Caco-2 (cell line): ENCODE measurements at regions not wholly inside any gene's neighbourhood (a gene's known extent, or its start where the extent isn't known, plus 50 kb on each side); places are given as distances from the start of the nearest gene placed in this dataset.

Experiments used
- BruUV-seq: library from RNA; stranded (reverse); fragments of 400-500 nt; replicated peaks from 2 replicates; lab custom pipeline; 2021; lab: Mats Ljungman, UMichigan
- CTCF ChIA-PET: fragments of 300-600 bp; sonication (Branson Sonifier 250); formaldehyde crosslinking; loops from one replicate; lab custom pipeline; 2022; ENCODE audit warnings: antibody characterized with exemption; lab: Charles Lee
- POLR2A ChIA-PET: fragments of 300-600 bp; sonication (Branson Sonifier 250); formaldehyde crosslinking; loops from one replicate; lab custom pipeline; 2022; ENCODE audit warnings: antibody characterized with exemption; lab: Charles Lee
- DNase-seq, 2 experiments: peaks; one replicate each; pipeline versions ENCODE4 v3.0.0 to v3.0.0-alpha.2; 2020 to 2022
- H3K27me3 ChIP-seq: replicated peaks from 2 replicates; pipeline ENCODE4 v1.6.0; 2011; ENCODE audit warnings: low read length; ENCODE audit not compliant: control insufficient read depth, insufficient read depth
- H3K36me3 ChIP-seq: 2 replicates; pipeline ENCODE4 v1.5.1; 2011; ENCODE audit warnings: low read length; ENCODE audit not compliant: control insufficient read depth, insufficient read depth
- H3K4me1 ChIP-seq: fragments of 250-450 bp; sonication (Bioruptor Pico); 2 replicates; pipeline ENCODE4 v1.5.1; 2020; ENCODE audit warnings: mild to moderate bottlenecking
- H3K4me3 ChIP-seq: 2 replicates; pipeline ENCODE4 v1.5.1; 2011; ENCODE audit warnings: low read depth, mild to moderate bottlenecking, control low read depth, low read length
- H3K9me3 ChIP-seq: fragments of 250-450 bp; sonication (Bioruptor Pico); 2 replicates; pipeline ENCODE4 v1.5.1; 2020; ENCODE audit warnings: mild to moderate bottlenecking, moderate library complexity
- H3K27ac Mint-ChIP-seq: one replicate; pipeline ENCODE4 v1.8.0; 2022; ENCODE audit warnings: mixed read lengths; ENCODE audit not compliant: unreplicated experiment
- H3K27me3 Mint-ChIP-seq: one replicate; pipeline ENCODE4 v1.8.0; 2022; ENCODE audit warnings: mixed read lengths; ENCODE audit not compliant: insufficient read depth, unreplicated experiment
- H3K36me3 Mint-ChIP-seq: one replicate; pipeline ENCODE4 v1.8.0; 2022; ENCODE audit warnings: mild to moderate bottlenecking, mixed read lengths; ENCODE audit not compliant: insufficient read depth, unreplicated experiment
- H3K4me1 Mint-ChIP-seq: one replicate; pipeline ENCODE4 v1.8.0; 2022; ENCODE audit warnings: low read depth, mixed read lengths; ENCODE audit not compliant: unreplicated experiment
- H3K4me3 Mint-ChIP-seq: one replicate; pipeline ENCODE4 v1.8.0; 2022; ENCODE audit warnings: mild to moderate bottlenecking, moderate library complexity, mixed read lengths; ENCODE audit not compliant: unreplicated experiment
- H3K9me3 Mint-ChIP-seq: one replicate; pipeline ENCODE4 v1.8.0; 2022; ENCODE audit warnings: mixed read lengths; ENCODE audit not compliant: unreplicated experiment
- CTCF ChIP-seq, 2 experiments: fragments of 200-600 bp in 1 of 2; IDR thresholded peaks; 1 replicate in 1 of 2; 2 replicates in 1 of 2; pipeline versions ENCODE4 v1.5.1 to v1.8.0; 2011 to 2022; ENCODE audit warnings: antibody characterized with exemption in 1 of 2, control low read depth in 1 of 2, inconsistent platforms in 1 of 2, low read depth in 1 of 2, low read length in 1 of 2, mild to moderate bottlenecking in 1 of 2, moderate library complexity in 1 of 2; ENCODE audit not compliant: insufficient read depth in 1 of 2, severe bottlenecking in 1 of 2, unreplicated experiment in 1 of 2
- intact Hi-C: fragments of 100-400 bp; cut with micrococcal nuclease; formaldehyde crosslinking; loops from one replicate; pipeline ENCODE4 v1.10.0; 2022; ENCODE audit not compliant: unreplicated experiment

DNA sequence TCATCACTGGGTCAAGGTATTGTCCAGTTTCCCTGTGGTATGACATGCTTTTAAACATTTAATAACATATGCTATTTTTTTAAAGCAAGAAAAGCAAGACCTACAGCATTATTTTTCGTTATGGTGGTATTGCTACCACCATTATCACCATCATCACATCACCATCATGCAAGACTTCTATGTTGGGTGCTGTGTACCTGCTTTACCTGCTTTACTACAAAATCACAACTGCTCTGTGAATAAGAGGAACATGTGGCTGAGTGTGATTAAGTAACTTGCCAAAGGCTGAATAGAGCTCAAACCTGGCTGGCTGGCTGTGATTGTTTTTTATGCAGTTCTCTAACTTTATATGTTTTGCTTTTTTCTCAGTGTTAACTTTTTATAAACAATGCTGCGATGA is 140.8 kb upstream of the CLINT1 start:
- POLR2A ChIA-PET = no interaction called here
- Mint-ChIP-seq H3K27ac (no peak overlapping the region), H3K4me3 (no peak overlapping the region), H3K27me3 (no peaks in the 10 kb centered on the region), H3K36me3 (no peaks in the 10 kb centered on the region), H3K9me3 (no peaks in the 10 kb centered on the region), H3K4me1 (no peaks in the 10 kb centered on the region)
- CTCF ChIA-PET = no interaction called here
- TF ChIP-seq CTCF (IDR thresholded peaks at IDR 0.05; ENCODE audit: insufficient read depth in 1 of 2, low read depth in 1 of 2, low read length in 1 of 2, severe bottlenecking in 1 of 2, unreplicated experiment in 1 of 2) = no peak
- no peak for DNase-seq
- BruUV-seq = no TSS peak
- intact Hi-C loops = no loop called here
- Histone ChIP-seq H3K4me3 (no peak overlapping the region), H3K9me3 (no peaks in the 10 kb centered on the region), H3K27me3 (no peaks in the 10 kb centered on the region), H3K36me3 (no peaks in the 10 kb centered on the region), H3K4me1 (no peaks in the 10 kb centered on the region)

- Mint-ChIP-seq H3K9me3 (no peaks in the 10 kb centered on the region), H3K27ac (no peak overlapping the region), H3K36me3 (no peaks in the 10 kb centered on the region), H3K4me3 (no peak overlapping the region), H3K4me1 (no peaks in the 10 kb centered on the region), H3K27me3 (no peaks in the 10 kb centered on the region)
- H3K4me3 ChIP-seq = no peak overlapping the region
- CTCF ChIA-PET = no interaction called here
- no peak for DNase-seq
- TF ChIP-seq CTCF (IDR thresholded peaks at IDR 0.05; ENCODE audit: insufficient read depth in 1 of 2, low read depth in 1 of 2, low read length in 1 of 2, severe bottlenecking in 1 of 2, unreplicated experiment in 1 of 2) = no peak
- POLR2A ChIA-PET = no interaction called here
- H3K36me3 ChIP-seq = no peaks in the 10 kb centered on the region
- no peaks in the 10 kb centered on the region for H3K9me3 ChIP-seq
- no peaks in the 10 kb centered on the region for H3K27me3 ChIP-seq
- no TSS peak for BruUV-seq
- intact Hi-C loops = no loop called here
- H3K4me1 ChIP-seq = no peaks in the 10 kb centered on the region
Observed at GRCh38 chr5:157997991-157998504, 139.1 kb upstream of the CLINT1 start.

GRCh38 chr5:157994906-157995519 is 136.1 kb upstream of the CLINT1 start:
- no TSS peak for BruUV-seq
- peak; percentile 75 to 93 for TF ChIP-seq CTCF (IDR thresholded peaks at IDR 0.05; ENCODE audit: insufficient read depth in 1 of 2, low read depth in 1 of 2, low read length in 1 of 2, severe bottlenecking in 1 of 2, unreplicated experiment in 1 of 2)
- POLR2A ChIA-PET = no interaction called here
- Histone ChIP-seq H3K4me1 (no peaks in the 10 kb centered on the region), H3K9me3 (no peaks in the 10 kb centered on the region), H3K4me3 (no peak overlapping the region), H3K36me3 (no peaks in the 10 kb centered on the region), H3K27me3 (no peaks in the 10 kb centered on the region)
- Mint-ChIP-seq H3K36me3 (no peaks in the 10 kb centered on the region), H3K4me1 (no peaks in the 10 kb centered on the region), H3K4me3 (peak overlapping the region; percentile 49), H3K9me3 (no peaks in the 10 kb centered on the region), H3K27ac (no peak overlapping the region), H3K27me3 (no peaks in the 10 kb centered on the region)
- CTCF ChIA-PET = interaction anchor here (0.6 to 1.4 kb wide), 15 partner anchors 12 to 230 kb away, joined by 3 to 9 read pairs (median 4); partner anchors contain the start of gene CLINT1
- intact Hi-C loops = loop anchor here (1.0 to 2.0 kb wide), 6 partner anchors 47 to 233 kb away; no protein-coding TSS in a partner anchor
- peak; percentile 75 to 80 for DNase-seq
